CD4-positive, alpha-beta memory T cell (primary cell): ENCODE measurements at regions not wholly inside any gene's neighbourhood (a gene's known extent, or its start where the extent isn't known, plus 50 kb on each side); places are given as distances from the start of the nearest gene placed in this dataset.

Source experiments
- CTCF ChIA-PET: fragments of 350-600 bp; sonication (Branson Sonifier 250); formaldehyde crosslinking; loops from one replicate; lab custom pipeline; 2021; ENCODE audit warnings: inconsistent platforms; ENCODE audit not compliant: partially characterized antibody; lab: Charles Lee
- POLR2A ChIA-PET: fragments of 350-600 bp; sonication (Branson Sonifier 250); formaldehyde crosslinking; loops from one replicate; lab custom pipeline; 2021; ENCODE audit not compliant: partially characterized antibody; lab: Charles Lee
- DNase-seq, 5 donors: peaks; one replicate each; pipeline versions ENCODE4 v3.0.0 to v3.0.0-alpha.2; 2020 to 2022; ENCODE audit warnings: mixed read lengths in 1 of 5
- H3K27ac ChIP-seq: one replicate; pipeline ENCODE4 v1.7.0; 2013; ENCODE audit warnings: low read depth, low read length
- H3K27me3 ChIP-seq: 2 replicates; pipeline ENCODE4 v1.7.0; 2013; ENCODE audit warnings: mild to moderate bottlenecking, low read length, moderate library complexity; ENCODE audit not compliant: insufficient read depth
- H3K36me3 ChIP-seq: 2 replicates; pipeline ENCODE4 v1.7.0; 2013; ENCODE audit warnings: mild to moderate bottlenecking, low read length, moderate library complexity; ENCODE audit not compliant: insufficient read depth
- H3K4me1 ChIP-seq: 2 replicates; pipeline ENCODE4 v1.7.0; 2013; ENCODE audit warnings: mild to moderate bottlenecking, low read length, moderate library complexity; ENCODE audit not compliant: insufficient read depth
- H3K4me3 ChIP-seq, 2 donors: one replicate each; pipeline ENCODE4 v1.7.0; 2013; ENCODE audit warnings: low read length in 2 of 2, mild to moderate bottlenecking in 1 of 2
- H3K9me3 ChIP-seq, 2 donors: one replicate each; pipeline ENCODE4 v1.7.0; 2013; ENCODE audit warnings: low read length in 2 of 2, control low read depth in 1 of 2; ENCODE audit not compliant: control insufficient read depth in 1 of 2
- H3K27ac Mint-ChIP-seq, 7 donors: one replicate each; pipeline ENCODE4 v1.8.0; 2020 to 2021; ENCODE audit warnings: mixed read lengths in 7 of 7, mild to moderate bottlenecking in 6 of 7, inconsistent platforms in 3 of 7, moderate library complexity in 3 of 7
- H3K27me3 Mint-ChIP-seq, 2 donors: one replicate each; pipeline ENCODE4 v1.8.0; 2020 to 2021; ENCODE audit warnings: mixed read lengths in 2 of 2
- H3K36me3 Mint-ChIP-seq, 2 donors: one replicate each; pipeline ENCODE4 v1.8.0; 2020 to 2021; ENCODE audit warnings: mixed read lengths in 2 of 2, inconsistent platforms in 1 of 2, mild to moderate bottlenecking in 1 of 2
- H3K4me1 Mint-ChIP-seq, 4 donors: one replicate each; pipeline ENCODE4 v1.8.0; 2020 to 2021; ENCODE audit warnings: mixed read lengths in 4 of 4, mild to moderate bottlenecking in 1 of 4
- H3K4me3 Mint-ChIP-seq, 8 donors: one replicate each; pipeline ENCODE4 v1.8.0; 2020 to 2021; ENCODE audit warnings: mixed read lengths in 8 of 8, mild to moderate bottlenecking in 7 of 8, moderate library complexity in 6 of 8, inconsistent platforms in 3 of 8
- H3K9me3 Mint-ChIP-seq, 8 donors: one replicate each; pipeline ENCODE4 v1.8.0; 2020 to 2021; ENCODE audit warnings: mixed read lengths in 8 of 8, mild to moderate bottlenecking in 5 of 8, inconsistent platforms in 3 of 8, moderate library complexity in 1 of 8
- intact Hi-C: fragments of 100-400 bp; cut with micrococcal nuclease; formaldehyde crosslinking; loops from one replicate; pipeline ENCODE4 v1.15.1; 2023

GRCh38 chr3:55283441-55283925 lies 203.6 kb downstream of the WNT5A start:
- Mint-ChIP-seq H3K4me3 (no peak overlapping the region), H3K36me3 (no peaks in the 10 kb centered on the region), H3K27ac (no peak overlapping the region), H3K9me3 (peaks cover 0 to 7% (median 3%) of the 10 kb centered on the region in 8 donors), H3K27me3 (no peaks in the 10 kb centered on the region), H3K4me1 (no peaks in the 10 kb centered on the region)
- Histone ChIP-seq H3K9me3 (no peaks in the 10 kb centered on the region), H3K27ac (no peak overlapping the region), H3K4me1 (no peaks in the 10 kb centered on the region), H3K27me3 (no peaks in the 10 kb centered on the region), H3K4me3 (no peak overlapping the region), H3K36me3 (no peaks in the 10 kb centered on the region)
- ChIA-PET CTCF (no interaction called here), POLR2A (no interaction called here)
- intact Hi-C loops, result no loop called here
- no peak for DNase-seq

DNA sequence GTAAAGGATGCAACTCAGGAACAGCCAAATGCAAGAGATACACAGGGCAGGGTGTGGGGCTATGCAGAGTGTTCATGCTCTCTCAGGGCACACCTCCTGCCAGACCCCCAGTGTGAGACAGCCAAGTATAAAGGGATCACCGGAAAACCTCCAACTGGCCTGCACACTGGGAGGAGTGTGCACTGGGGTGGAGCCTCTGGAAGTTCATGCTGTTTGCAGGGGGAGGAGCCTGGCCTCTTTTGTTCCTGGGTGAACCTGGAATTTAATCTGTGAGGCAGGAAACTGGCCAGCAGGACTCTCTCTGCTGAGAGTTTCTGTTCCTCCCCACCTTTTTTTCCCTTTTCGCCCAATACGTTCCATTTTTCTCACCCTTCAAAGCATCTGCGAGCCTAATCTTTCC lies 204.1 kb downstream of the WNT5A start:
- H3K27ac Mint-ChIP-seq, result no peak overlapping the region
- H3K9me3 Mint-ChIP-seq, result peaks cover 0 to 8% (median 3%) of the 10 kb centered on the region in 8 donors
- POLR2A ChIA-PET, result no interaction called here

DNA sequence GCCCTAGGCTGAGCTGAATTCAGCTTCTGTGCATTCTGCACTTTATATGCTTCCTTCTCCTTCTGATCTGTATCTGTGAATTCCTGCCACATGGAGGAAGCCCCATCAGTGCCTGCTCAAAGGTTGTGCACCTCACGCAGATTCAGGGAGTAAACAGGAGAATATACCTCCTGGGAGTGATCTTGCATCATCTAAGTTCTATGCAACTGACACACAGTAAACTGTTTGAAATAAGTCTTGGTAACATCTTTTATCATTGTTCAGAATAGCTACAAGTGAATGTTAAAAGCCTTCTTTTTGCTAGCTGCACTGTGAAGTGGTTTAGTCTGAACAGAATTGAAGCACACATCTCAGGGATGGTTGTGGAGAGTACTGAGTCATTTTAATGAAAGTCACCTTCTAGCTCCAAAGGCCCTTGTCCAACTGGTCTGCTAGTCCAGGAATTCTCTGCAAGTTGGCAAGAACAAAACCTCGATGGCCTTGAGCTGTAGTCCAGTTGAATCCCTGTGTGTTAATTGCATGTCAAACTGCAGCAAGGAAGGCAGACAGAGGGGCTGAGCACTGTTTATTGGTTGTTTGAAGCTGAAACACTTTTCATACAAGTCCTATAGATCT lies 215.0 kb downstream of the WNT5A start:
- no peak overlapping the region for H3K4me3 Mint-ChIP-seq
- ChIA-PET POLR2A (no interaction called here), CTCF (interaction anchor here (0.8 kb wide), 1 partner anchor 9 kb away, joined by 3 read pairs; no protein-coding TSS in a partner anchor)
- no peak overlapping the region for H3K27ac Mint-ChIP-seq
- no peaks in the 10 kb centered on the region for H3K4me1 Mint-ChIP-seq
- H3K9me3 Mint-ChIP-seq, result peaks cover 0 to 12% (median 1%) of the 10 kb centered on the region in 8 donors
- DNase-seq, result no peak
- H3K4me1 ChIP-seq, result no peaks in the 10 kb centered on the region
- H3K27ac ChIP-seq, result no peak overlapping the region
- no peaks in the 10 kb centered on the region for H3K27me3 ChIP-seq
- H3K9me3 ChIP-seq, result no peaks in the 10 kb centered on the region
- H3K36me3 ChIP-seq, result no peaks in the 10 kb centered on the region
- intact Hi-C loops, result no loop called here
- H3K4me3 ChIP-seq, result no peak overlapping the region
- peaks cover 0 to 2% of the 10 kb centered on the region in 2 donors for H3K27me3 Mint-ChIP-seq
- no peaks in the 10 kb centered on the region for H3K36me3 Mint-ChIP-seq

More for the DNA sequence above, 204.1 kb downstream of the WNT5A start:
- Histone ChIP-seq H3K4me3 (no peak overlapping the region), H3K4me1 (no peaks in the 10 kb centered on the region), H3K27ac (no peak overlapping the region), H3K9me3 (no peaks in the 10 kb centered on the region), H3K36me3 (no peaks in the 10 kb centered on the region), H3K27me3 (no peaks in the 10 kb centered on the region)
- Mint-ChIP-seq H3K4me1 (no peaks in the 10 kb centered on the region), H3K27me3 (no peaks in the 10 kb centered on the region), H3K4me3 (no peak overlapping the region), H3K36me3 (no peaks in the 10 kb centered on the region)
- CTCF ChIA-PET, result no interaction called here
- intact Hi-C loops, result no loop called here
- no peak for DNase-seq

GRCh38 chr3:55271549-55271948 lies 215.6 kb downstream of the WNT5A start:
- Histone ChIP-seq H3K9me3 (no peaks in the 10 kb centered on the region), H3K36me3 (no peaks in the 10 kb centered on the region), H3K4me1 (no peaks in the 10 kb centered on the region), H3K4me3 (no peak overlapping the region), H3K27me3 (no peaks in the 10 kb centered on the region), H3K27ac (no peak overlapping the region)
- ChIA-PET POLR2A (no interaction called here), CTCF (no interaction called here)
- no peak overlapping the region for H3K4me3 Mint-ChIP-seq
- DNase-seq, result no peak
- H3K4me1 Mint-ChIP-seq, result no peaks in the 10 kb centered on the region
- peaks cover 0 to 2% of the 10 kb centered on the region in 2 donors for H3K27me3 Mint-ChIP-seq
- no peaks in the 10 kb centered on the region for H3K36me3 Mint-ChIP-seq
- intact Hi-C loops, result no loop called here
- peak overlapping the region in 1 of 7 donors; percentile 51 for H3K27ac Mint-ChIP-seq
- H3K9me3 Mint-ChIP-seq, result peaks cover 0 to 12% (median 1%) of the 10 kb centered on the region in 8 donors

DNA sequence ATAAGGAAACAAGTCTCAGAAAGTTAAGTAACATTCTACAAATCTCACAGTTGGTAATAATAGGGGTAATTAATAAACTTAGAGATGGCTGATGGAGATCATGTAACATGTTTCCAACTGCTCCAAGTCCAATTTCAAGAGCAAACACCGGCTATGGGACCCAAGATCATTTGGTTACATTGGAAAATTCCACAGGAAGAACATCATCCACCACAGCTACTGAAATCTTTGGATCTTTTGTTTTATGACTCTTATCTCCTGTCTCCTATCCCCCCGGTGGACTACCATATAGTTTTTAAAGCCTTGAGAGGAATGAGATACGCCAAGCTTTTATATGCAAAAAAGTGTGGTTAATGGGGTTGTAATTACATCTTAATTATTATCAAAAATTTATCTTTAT lies 216.1 kb downstream of the WNT5A start:
- H3K4me1 Mint-ChIP-seq, result no peaks in the 10 kb centered on the region
- no peak overlapping the region for H3K27ac Mint-ChIP-seq
- DNase-seq, result no peak
- intact Hi-C loops, result no loop called here
- Histone ChIP-seq H3K4me1 (no peaks in the 10 kb centered on the region), H3K4me3 (no peak overlapping the region), H3K9me3 (no peaks in the 10 kb centered on the region), H3K27ac (no peak overlapping the region), H3K36me3 (no peaks in the 10 kb centered on the region), H3K27me3 (no peaks in the 10 kb centered on the region)
- peaks cover 0 to 8% (median 1%) of the 10 kb centered on the region in 8 donors for H3K9me3 Mint-ChIP-seq
- no peak overlapping the region for H3K4me3 Mint-ChIP-seq
- peaks cover 0 to 2% of the 10 kb centered on the region in 2 donors for H3K27me3 Mint-ChIP-seq
- no peaks in the 10 kb centered on the region for H3K36me3 Mint-ChIP-seq
- ChIA-PET CTCF (interaction anchor here (1.1 kb wide), 1 partner anchor 12 kb away, joined by 3 read pairs; no protein-coding TSS in a partner anchor), POLR2A (no interaction called here)

DNA sequence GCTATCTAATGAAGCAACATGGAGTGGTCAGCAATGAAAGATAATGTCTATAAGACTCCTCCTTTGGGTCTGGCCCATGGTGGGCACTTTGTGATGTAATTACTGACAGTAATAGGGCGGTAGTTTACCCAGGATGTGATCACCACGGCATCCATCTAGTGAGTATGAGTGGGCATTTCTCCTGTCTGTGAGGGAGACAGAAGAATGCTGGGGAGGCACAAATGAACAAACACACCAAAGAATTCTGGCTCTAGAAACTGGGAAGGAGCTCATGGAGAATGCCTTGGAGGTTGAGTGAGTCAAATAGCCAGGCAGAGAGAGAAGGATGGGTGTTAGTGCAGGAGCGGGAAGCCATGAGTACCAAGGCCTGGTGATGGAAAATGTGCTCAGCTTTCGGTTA lies 217.5 kb downstream of the WNT5A start:
- H3K27ac Mint-ChIP-seq, result no peak overlapping the region
- CTCF ChIA-PET, result no interaction called here

GRCh38 chr3:55269096-55269495 lies 218.0 kb downstream of the WNT5A start:
- POLR2A ChIA-PET, result no interaction called here
- peaks cover 0 to 2% of the 10 kb centered on the region in 2 donors for H3K27me3 Mint-ChIP-seq
- H3K27ac Mint-ChIP-seq, result no peak overlapping the region
- Histone ChIP-seq H3K27me3 (no peaks in the 10 kb centered on the region), H3K4me1 (no peaks in the 10 kb centered on the region), H3K4me3 (no peak overlapping the region), H3K27ac (no peak overlapping the region), H3K36me3 (no peaks in the 10 kb centered on the region), H3K9me3 (no peaks in the 10 kb centered on the region)
- H3K4me3 Mint-ChIP-seq, result no peak overlapping the region
- no peaks in the 10 kb centered on the region for H3K4me1 Mint-ChIP-seq
- DNase-seq, result no peak
- H3K36me3 Mint-ChIP-seq, result no peaks in the 10 kb centered on the region
- peaks cover 0 to 8% (median 1%) of the 10 kb centered on the region in 8 donors for H3K9me3 Mint-ChIP-seq
- CTCF ChIA-PET, result no interaction called here
- intact Hi-C loops, result no loop called here

More for the DNA sequence above, 217.5 kb downstream of the WNT5A start:
- intact Hi-C loops, result no loop called here
- Histone ChIP-seq H3K4me1 (no peaks in the 10 kb centered on the region), H3K27ac (no peak overlapping the region), H3K9me3 (no peaks in the 10 kb centered on the region), H3K27me3 (no peaks in the 10 kb centered on the region), H3K36me3 (no peaks in the 10 kb centered on the region), H3K4me3 (no peak overlapping the region)
- peaks cover 0 to 8% (median 1%) of the 10 kb centered on the region in 8 donors for H3K9me3 Mint-ChIP-seq
- POLR2A ChIA-PET, result no interaction called here
- no peaks in the 10 kb centered on the region for H3K36me3 Mint-ChIP-seq
- H3K4me3 Mint-ChIP-seq, result no peak overlapping the region
- peaks cover 0 to 2% of the 10 kb centered on the region in 2 donors for H3K27me3 Mint-ChIP-seq
- no peaks in the 10 kb centered on the region for H3K4me1 Mint-ChIP-seq
- DNase-seq, result no peak
